Ecto neural progenitor cell (in vitro differentiated cells): ENCODE measurements at regions not wholly inside any gene's neighbourhood (a gene's known extent, or its start where the extent isn't known, plus 50 kb on each side); places are given as distances from the start of the nearest gene placed in this dataset.
"Not testable (repeated sequence)": the region's sequence is repeated elsewhere in the genome, so short reads cannot be mapped to it uniquely, and the experiment has no call there.

Source experiments
- DNase-seq: peaks from one replicate; pipeline ENCODE4 v3.0.0-alpha.2; 2018; ENCODE audit warnings: low spot score

- no peak for DNase-seq
These were observed 487.2 kb downstream of the MN1 start for GRCh38 chr22:27314276-27314807.

DNA sequence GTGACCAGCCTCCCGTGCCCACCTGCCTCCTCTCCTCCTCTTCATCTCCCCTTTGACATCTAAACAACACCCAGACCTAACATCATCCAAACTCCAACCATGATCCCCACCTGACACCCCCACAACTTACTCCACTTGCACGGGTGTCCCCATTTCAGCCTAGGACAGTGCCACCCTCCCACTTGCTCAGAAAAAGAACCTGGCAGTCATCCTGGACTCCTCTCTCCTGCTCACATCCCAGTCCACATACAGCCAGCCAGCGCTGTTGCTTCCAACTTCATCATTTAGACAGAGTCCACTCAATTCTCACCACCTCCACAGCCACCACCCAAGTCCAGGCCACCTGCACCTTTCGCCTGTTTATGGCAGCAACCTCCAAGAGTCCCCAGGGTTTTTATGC, 485.7 kb downstream of the MN1 start:
- no peak for DNase-seq

DNA sequence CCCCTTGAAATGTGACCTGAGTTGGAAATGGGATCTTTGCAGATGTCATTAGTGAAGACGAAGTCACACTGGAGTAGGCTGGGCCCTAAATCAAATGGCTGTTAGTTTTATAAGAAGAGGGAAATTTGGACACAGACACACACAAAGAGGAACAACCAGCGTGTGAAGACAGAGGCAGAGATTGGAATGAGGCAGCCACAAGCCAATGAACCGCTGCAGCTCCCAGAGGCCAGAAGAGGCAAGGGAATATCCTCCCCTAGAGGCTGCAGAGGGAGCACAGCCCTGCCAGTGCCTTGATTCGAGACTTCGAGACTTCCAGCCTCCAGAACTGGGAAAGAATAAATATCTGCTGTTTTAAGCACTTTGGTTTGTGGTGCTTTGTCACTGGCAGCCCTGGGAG, 484.5 kb downstream of the MN1 start:
- DNase-seq = no peak

DNA sequence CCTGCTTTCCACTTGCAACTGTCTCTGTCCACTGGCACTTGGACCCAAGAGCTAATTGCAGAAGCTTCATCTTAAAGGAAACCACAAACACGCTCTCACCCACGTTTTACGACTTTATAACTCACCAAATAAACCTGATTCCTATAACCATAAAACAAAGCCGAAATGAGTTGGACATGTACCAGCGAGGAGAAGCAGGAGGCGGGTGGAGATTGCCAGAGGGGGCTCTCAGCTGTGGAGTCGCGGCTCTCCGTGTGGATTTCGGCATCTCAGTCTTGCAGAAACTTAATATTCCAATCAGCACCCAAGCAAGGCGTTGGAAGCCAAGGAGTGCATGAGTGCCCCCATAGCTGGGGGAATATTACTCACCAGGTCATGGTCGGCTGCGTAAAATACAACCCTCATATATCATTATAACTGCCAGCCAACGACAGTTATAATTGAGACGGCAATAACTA, 483.6 kb downstream of the MN1 start:
- DNase-seq = no peak

GRCh38 chr22:27318516-27318915, 483.0 kb downstream of the MN1 start:
- no peak for DNase-seq

DNA sequence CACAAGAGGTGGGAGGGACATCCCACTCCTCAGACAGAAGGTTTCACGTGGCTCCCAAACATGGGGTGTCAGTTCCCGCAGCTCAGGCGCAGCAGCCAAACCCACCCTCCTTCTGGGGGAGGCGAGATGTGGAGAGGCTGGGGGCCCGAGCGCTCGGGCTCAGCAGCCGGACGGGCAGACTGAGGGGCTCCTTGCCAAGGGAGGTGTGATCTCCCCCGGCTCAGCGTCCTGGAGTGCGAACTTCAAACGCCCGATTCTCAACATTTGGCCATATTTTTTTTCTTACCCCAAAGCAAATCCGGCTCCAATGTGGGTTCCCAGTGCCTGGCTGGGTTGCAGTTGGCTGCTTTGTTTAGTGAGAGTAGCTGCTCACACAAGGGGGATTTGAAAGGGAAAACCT, 477.9 kb downstream of the MN1 start:
- peak; percentile 32 for DNase-seq

- not testable (repeated sequence) for DNase-seq
These were observed 476.6 kb downstream of the MN1 start for GRCh38 chr22:27324908-27325307.

- peak; percentile 21 for DNase-seq
These were observed 474.1 kb downstream of the MN1 start for GRCh38 chr22:27327497-27327896.

- DNase-seq = peak; percentile 34
These were observed 473.4 kb downstream of the MN1 start for GRCh38 chr22:27327981-27328721.

DNA sequence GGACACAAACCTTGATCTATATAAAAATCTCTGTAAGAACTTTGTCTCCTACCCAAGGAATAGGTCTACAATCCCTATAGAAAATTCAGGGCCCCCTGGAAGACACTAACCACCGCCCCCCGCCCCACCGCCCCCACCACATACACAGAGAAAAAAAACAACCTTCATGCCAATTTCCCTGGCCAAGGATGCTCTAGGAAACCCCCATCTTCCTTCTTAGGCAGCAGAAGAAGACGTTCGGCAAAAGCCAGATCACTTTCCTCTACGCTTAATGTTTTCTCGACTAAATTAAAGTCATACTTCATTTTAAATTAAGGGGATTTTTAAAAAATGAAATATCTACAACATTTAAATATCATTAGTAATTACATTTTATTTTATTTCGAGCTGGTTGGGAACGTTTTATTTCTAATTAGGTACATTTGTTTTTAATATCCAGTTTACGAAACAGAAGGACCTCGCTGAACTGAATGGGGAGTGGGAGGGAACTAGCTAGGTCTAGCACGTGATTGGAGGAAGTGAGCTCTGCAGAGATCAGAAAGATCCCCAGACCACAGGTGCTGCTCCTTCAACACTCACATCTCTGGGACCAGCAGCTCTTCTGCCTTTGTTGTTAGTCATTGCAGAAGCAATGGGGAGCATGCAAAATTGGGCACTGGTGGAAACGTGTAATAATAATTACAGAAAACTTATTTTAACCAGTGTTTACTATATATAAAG, 472.3 kb downstream of the MN1 start:
- DNase-seq = peak; percentile 51

GRCh38 chr22:27329966-27330645, 471.4 kb downstream of the MN1 start:
- peak; percentile 8 for DNase-seq

DNA sequence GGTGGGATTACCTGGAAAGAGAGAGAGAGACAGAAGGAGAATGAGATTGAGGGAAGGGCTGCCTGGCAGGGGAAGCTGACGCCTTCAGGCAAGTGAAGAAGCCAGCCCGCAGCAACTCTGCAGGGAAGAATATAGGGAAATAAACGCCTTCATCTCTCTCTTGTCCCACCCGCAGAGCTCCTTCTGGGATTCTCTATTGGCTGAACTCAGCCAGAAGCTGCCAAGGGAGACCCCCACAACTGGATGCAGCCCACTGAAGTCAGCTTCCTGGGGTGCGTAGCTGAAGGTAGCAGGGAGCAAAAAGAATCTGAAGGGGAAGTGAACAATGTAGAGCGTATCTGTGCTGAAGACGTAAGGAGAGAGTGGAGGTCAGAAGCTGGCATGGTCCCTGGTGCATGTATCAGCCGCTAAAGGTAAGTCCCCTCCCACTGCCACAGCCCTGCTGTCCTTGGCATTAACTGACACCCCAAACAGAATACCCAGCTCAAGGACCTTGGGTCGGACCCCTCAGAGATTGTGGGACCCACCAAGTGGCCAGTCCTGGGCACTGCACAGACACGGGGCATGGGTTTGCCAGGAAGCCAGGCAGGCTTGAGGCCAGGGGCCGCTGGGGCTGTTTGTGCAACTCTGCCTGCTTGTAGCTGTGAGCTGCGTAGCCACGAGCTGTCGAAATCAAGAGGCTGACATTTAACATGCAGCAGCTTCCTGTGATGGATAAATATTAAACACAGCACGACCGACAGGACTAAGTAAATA, 469.9 kb downstream of the MN1 start:
- peak; percentile 78 for DNase-seq

GRCh38 chr22:27335102-27335660, 466.4 kb downstream of the MN1 start:
- peak; percentile 13 for DNase-seq

DNA sequence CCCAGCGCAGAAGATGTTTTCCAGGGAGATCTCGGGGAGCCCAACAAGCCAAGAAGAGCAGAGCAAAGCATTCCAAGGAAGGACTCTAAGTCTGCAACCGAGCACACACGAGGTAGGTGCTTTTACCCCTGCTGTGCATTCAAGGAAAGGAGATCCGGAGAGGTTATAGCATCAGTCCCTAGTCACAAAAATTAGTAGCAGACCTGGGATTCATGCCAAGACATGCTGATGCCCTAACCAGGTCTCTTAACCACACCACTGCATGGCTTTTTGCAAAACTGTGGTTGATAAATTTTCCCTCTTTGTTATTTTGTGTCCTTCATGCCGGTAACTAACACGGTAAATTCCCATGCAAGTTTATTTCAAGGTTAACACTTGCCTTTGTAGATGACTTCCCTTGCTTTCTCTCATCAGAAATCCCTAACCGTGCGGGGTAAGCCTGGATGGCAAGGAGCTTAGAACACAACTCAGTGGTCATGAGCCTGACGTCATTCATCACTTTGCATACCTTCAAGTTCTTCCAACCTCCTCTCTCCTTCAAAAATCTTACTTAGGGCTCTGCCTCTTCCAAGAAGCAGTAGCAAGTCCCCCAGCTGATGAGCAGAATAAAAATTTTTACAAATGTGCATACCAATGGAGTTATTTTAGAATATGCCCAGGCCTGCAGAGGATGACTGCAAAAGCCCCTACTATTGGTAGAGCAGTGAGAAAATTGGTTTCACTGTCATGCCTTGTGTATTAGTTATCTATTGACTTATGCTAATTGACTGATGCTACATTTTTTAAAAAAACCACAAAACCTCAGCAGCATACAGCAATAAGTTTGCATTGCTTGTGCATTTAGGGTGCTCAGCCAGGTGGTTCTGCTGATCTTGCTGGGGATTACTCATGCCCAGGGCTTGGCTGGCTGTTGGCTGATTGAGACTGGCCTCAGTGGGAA, 465.1 kb downstream of the MN1 start:
- DNase-seq = no peak

DNA sequence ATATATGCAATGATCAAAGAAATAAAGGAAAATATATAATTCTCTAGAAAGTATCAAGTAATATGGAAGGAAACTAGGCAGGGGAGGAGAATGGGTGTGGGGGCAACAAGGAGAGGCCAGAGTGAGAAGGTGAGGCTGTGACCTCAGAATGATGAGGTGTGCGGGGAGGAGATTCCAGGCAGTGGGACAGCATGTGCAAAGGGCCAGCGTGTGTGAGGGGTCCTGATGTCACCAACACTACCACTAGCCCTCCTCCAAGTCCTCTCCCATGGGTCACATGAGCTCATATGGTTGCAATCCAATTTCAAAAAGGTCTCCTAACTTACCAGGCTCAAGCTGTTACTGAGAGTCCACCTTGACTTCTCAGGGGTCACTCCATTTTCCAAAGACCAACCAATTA, 463.9 kb downstream of the MN1 start:
- no peak for DNase-seq

GRCh38 chr22:27340047-27340446, 461.5 kb downstream of the MN1 start:
- no peak for DNase-seq

- DNase-seq = no peak
These were observed 457.0 kb downstream of the MN1 start for GRCh38 chr22:27344546-27344945.

DNA sequence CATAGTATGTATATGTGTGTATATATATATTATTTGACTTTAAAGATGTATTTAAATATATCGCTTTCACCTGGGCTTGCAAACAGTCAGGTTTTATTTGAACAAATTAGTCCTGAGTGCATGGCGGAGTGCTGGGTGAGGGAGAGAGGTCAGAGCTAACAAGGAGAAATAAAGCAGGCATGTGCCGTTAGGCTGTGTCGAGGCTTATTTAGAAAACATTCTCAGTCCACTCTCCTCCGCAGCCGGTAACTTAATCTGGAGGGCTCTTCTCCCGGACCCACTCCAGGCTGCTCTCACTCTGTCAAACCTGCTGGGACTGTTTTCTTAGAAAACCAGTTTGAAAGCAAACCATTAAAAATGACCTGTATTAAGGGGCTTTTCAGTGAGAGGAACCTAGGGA, 455.9 kb downstream of the MN1 start:
- DNase-seq = no peak

- DNase-seq = no peak
These were observed 453.6 kb downstream of the MN1 start for GRCh38 chr22:27347951-27348350.

- DNase-seq = no peak
These were observed 452.9 kb downstream of the MN1 start for GRCh38 chr22:27348634-27349033.

DNA sequence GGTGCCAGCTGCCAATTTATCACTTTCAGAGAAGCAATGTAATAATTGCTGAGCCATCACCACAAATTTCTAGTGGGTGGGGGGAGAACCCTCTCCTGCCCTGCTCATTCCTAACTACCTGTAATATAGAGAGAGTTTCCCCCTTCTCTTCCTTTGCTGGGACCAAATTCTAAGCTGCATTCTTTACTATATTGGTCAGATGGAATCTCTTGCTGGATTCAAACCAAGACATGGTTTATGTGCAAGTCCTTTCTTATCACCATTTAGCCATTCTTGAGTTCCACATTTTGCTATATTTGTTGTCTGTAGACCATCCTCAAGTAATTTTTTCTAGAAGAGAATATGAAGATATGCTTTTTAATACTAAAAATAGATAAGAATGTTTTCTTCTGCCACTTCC, 452.1 kb downstream of the MN1 start:
- DNase-seq = no peak
